PC-9 (cell line): ENCODE measurements at regions not wholly inside any gene's neighbourhood (a gene's known extent, or its start where the extent isn't known, plus 50 kb on each side); places are given as distances from the start of the nearest gene placed in this dataset.

Experiments used
- BruUV-seq: library from RNA; stranded (reverse); fragments of 400-500 nt; replicated peaks from 2 replicates; lab custom pipeline; 2021; lab: Mats Ljungman, UMichigan
- CTCF ChIA-PET: fragments of 300-600 bp; sonication (Branson Sonifier 250); formaldehyde crosslinking; loops from one replicate; lab custom pipeline; 2022; ENCODE audit warnings: antibody characterized with exemption; lab: Charles Lee
- POLR2A ChIA-PET: fragments of 300-600 bp; sonication (Branson Sonifier 250); formaldehyde crosslinking; loops from one replicate; lab custom pipeline; 2022; ENCODE audit warnings: antibody characterized with exemption; ENCODE audit not compliant: unreplicated experiment; lab: Charles Lee
- DNase-seq, 2 experiments: peaks; one replicate each; pipeline versions ENCODE4 v3.0.0 to v3.0.0-alpha.2; 2015 to 2022; ENCODE audit warnings: mixed read lengths in 1 of 2
- H2AFZ ChIP-seq: fragments of 200-600 bp; sonication (generic); 2 replicates; pipeline ENCODE4 v1.8.1; 2017; ENCODE audit warnings: antibody characterized with exemption
- H3F3A ChIP-seq: fragments of 200-600 bp; sonication (generic); 2 replicates; pipeline ENCODE4 v1.8.1; 2017; ENCODE audit warnings: antibody characterized with exemption, mild to moderate bottlenecking, low read depth; ENCODE audit not compliant: insufficient read depth
- H3K27ac ChIP-seq: fragments of 200-600 bp; sonication (generic); 2 replicates; pipeline ENCODE4 v1.6.1; 2016; ENCODE audit warnings: mixed run types
- H3K27me3 ChIP-seq: fragments of 200-600 bp; sonication (generic); 2 replicates; pipeline ENCODE4 v1.6.1; 2016; ENCODE audit warnings: low read depth, mixed run types; ENCODE audit not compliant: insufficient read depth
- H3K36me3 ChIP-seq: fragments of 200-600 bp; sonication (generic); 2 replicates; pipeline ENCODE4 v1.6.1; 2016; ENCODE audit warnings: low read depth, mixed run types
- H3K4me1 ChIP-seq: fragments of 200-600 bp; sonication (generic); replicated peaks from 2 replicates; pipeline ENCODE4 v1.6.1; 2016; ENCODE audit warnings: mixed run types; ENCODE audit not compliant: insufficient read depth
- H3K4me2 ChIP-seq: fragments of 200-600 bp; sonication (generic); 2 replicates; pipeline ENCODE4 v1.6.1; 2017; ENCODE audit warnings: mixed run types
- H3K4me3 ChIP-seq: fragments of 200-600 bp; sonication (generic); 2 replicates; pipeline ENCODE4 v1.6.1; 2016; ENCODE audit warnings: mixed run types
- H3K79me2 ChIP-seq: fragments of 200-600 bp; sonication (generic); 2 replicates; pipeline ENCODE4 v1.6.1; 2017; ENCODE audit warnings: low read depth, mixed run types
- H3K9me2 ChIP-seq: fragments of 200-600 bp; sonication (generic); 2 replicates; pipeline ENCODE4 v1.8.1; 2017; ENCODE audit warnings: mild to moderate bottlenecking; ENCODE audit not compliant: insufficient read depth
- H3K9me3 ChIP-seq: fragments of 200-600 bp; sonication (generic); 2 replicates; pipeline ENCODE4 v1.8.1; 2016; ENCODE audit warnings: low read depth; ENCODE audit not compliant: insufficient read depth
- H4K20me1 ChIP-seq: fragments of 200-600 bp; sonication (generic); 2 replicates; pipeline ENCODE4 v1.8.1; 2017; ENCODE audit not compliant: insufficient read depth
- EZH2 ChIP-seq: fragments of 200-600 bp; sonication (generic); IDR thresholded peaks from 2 replicates; pipeline ENCODE4 v1.8.0; 2017; ENCODE audit warnings: antibody characterized with exemption, low read depth
- intact Hi-C: fragments of 100-400 bp; cut with micrococcal nuclease; formaldehyde crosslinking; loops from one replicate; pipeline ENCODE4 v1.10.0; 2022; ENCODE audit not compliant: unreplicated experiment
- TF ChIP-seq, protein P1 (sequence below): fragments of 200-600 bp; sonication (generic); conservative IDR thresholded peaks from 2 replicates; pipeline ENCODE4 v1.6.1; 2017; ENCODE audit warnings: mixed run types, antibody characterized with exemption, mild to moderate bottlenecking, moderate library complexity

GRCh38 chr1:58931756-58932155, 147.9 kb upstream of the JUN start:
- Histone ChIP-seq H3K27ac (peak overlapping the region; percentile 94), H4K20me1 (no peaks in the 10 kb centered on the region), H3K36me3 (no peaks in the 10 kb centered on the region), H3K4me2 (peak overlapping the region; percentile 75), H2AFZ (no peak overlapping the region), H3K9me3 (no peaks in the 10 kb centered on the region), H3K9me2 (no peaks in the 10 kb centered on the region), H3K4me3 (no peak overlapping the region), H3K27me3 (no peaks in the 10 kb centered on the region), H3F3A (peaks cover 59% of the 10 kb centered on the region), H3K4me1 (peaks cover 88% of the 10 kb centered on the region), H3K79me2 (no peaks in the 10 kb centered on the region)
- intact Hi-C loops, result loop anchor here (1.0 to 2.0 kb wide), 5 partner anchors 29 to 767 kb away; no protein-coding TSS in a partner anchor
- no peak for TF ChIP-seq EZH2
- TF ChIP-seq, protein P1, sequence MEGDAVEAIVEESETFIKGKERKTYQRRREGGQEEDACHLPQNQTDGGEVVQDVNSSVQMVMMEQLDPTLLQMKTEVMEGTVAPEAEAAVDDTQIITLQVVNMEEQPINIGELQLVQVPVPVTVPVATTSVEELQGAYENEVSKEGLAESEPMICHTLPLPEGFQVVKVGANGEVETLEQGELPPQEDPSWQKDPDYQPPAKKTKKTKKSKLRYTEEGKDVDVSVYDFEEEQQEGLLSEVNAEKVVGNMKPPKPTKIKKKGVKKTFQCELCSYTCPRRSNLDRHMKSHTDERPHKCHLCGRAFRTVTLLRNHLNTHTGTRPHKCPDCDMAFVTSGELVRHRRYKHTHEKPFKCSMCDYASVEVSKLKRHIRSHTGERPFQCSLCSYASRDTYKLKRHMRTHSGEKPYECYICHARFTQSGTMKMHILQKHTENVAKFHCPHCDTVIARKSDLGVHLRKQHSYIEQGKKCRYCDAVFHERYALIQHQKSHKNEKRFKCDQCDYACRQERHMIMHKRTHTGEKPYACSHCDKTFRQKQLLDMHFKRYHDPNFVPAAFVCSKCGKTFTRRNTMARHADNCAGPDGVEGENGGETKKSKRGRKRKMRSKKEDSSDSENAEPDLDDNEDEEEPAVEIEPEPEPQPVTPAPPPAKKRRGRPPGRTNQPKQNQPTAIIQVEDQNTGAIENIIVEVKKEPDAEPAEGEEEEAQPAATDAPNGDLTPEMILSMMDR, result no peak
- no peak for DNase-seq
- ChIA-PET CTCF (no interaction called here), POLR2A (interaction anchor here (0.7 kb wide), 1 partner anchor 175 kb away, joined by 3 read pairs; no protein-coding TSS in a partner anchor)
- BruUV-seq, result no TSS peak

- TSS peak; percentile 28 for BruUV-seq
- no peaks in the 10 kb centered on the region for H3K79me2 ChIP-seq
- no peaks in the 10 kb centered on the region for H3K36me3 ChIP-seq
- H3F3A ChIP-seq, result peaks cover 52% of the 10 kb centered on the region
- H2AFZ ChIP-seq, result no peak overlapping the region
- no peaks in the 10 kb centered on the region for H3K9me3 ChIP-seq
- peak overlapping the region; percentile 13; the same call in 1 of the 2 replicates for H3K4me3 ChIP-seq
- intact Hi-C loops, result loop anchor here (1.0 to 2.0 kb wide), 8 partner anchors 30 to 766 kb away; no protein-coding TSS in a partner anchor
- no peaks in the 10 kb centered on the region for H4K20me1 ChIP-seq
- H3K9me2 ChIP-seq, result no peaks in the 10 kb centered on the region
- H3K27ac ChIP-seq, result peak overlapping the region; percentile 94
- ChIA-PET POLR2A (interaction anchor here (0.5 to 1.1 kb wide), 7 partner anchors 12 to 828 kb away, joined by 3 to 7 read pairs (median 6); no protein-coding TSS in a partner anchor), CTCF (interaction anchor here (1.0 kb wide), 1 partner anchor 116 kb away, joined by 4 read pairs; no protein-coding TSS in a partner anchor)
- TF ChIP-seq, protein P1, result no peak
- TF ChIP-seq EZH2, result no peak
- H3K27me3 ChIP-seq, result no peaks in the 10 kb centered on the region
- H3K4me2 ChIP-seq, result peak overlapping the region; percentile 75
- peak; percentile 97 to 98 for DNase-seq
- peaks cover 76% of the 10 kb centered on the region for H3K4me1 ChIP-seq
Measured at GRCh38 chr1:58932859-58933598, 149.2 kb upstream of the JUN start.

- POLR2A ChIA-PET, result interaction anchor here (0.6 to 0.7 kb wide), 2 partner anchors 31 to 205 kb away, joined by 3 to 4 read pairs; no protein-coding TSS in a partner anchor
- DNase-seq, result peak in 1 of 2 experiments; percentile 76
Measured at GRCh38 chr1:58933599-58933926, 149.7 kb upstream of the JUN start.

More at GRCh38 chr1:58933599-58933926, 149.7 kb upstream of the JUN start:
- Histone ChIP-seq H3K27me3 (no peaks in the 10 kb centered on the region), H3K9me2 (no peaks in the 10 kb centered on the region), H3K4me3 (no peak overlapping the region), H3K9me3 (no peaks in the 10 kb centered on the region), H4K20me1 (no peaks in the 10 kb centered on the region), H3K4me1 (peaks cover 70% of the 10 kb centered on the region), H3K4me2 (peak overlapping the region; percentile 39), H2AFZ (no peak overlapping the region), H3K36me3 (no peaks in the 10 kb centered on the region), H3F3A (peaks cover 50% of the 10 kb centered on the region), H3K27ac (peak overlapping the region; percentile 94), H3K79me2 (no peaks in the 10 kb centered on the region)
- intact Hi-C loops, result loop anchor here (1.0 to 2.0 kb wide), 7 partner anchors 31 to 765 kb away; no protein-coding TSS in a partner anchor
- TF ChIP-seq EZH2, result no peak
- TF ChIP-seq, protein P1, result peak; percentile 48; the same call in 1 of the 2 replicates
- BruUV-seq, result no TSS peak
- CTCF ChIA-PET, result interaction anchor here (1.0 kb wide), 1 partner anchor 117 kb away, joined by 4 read pairs; no protein-coding TSS in a partner anchor
